ENCODE measurements at regions not wholly inside any gene's neighbourhood (a gene's known extent, or its start where the extent isn't known, plus 50 kb on each side); places are given as distances from the start of the nearest gene placed in this dataset.

DNA sequence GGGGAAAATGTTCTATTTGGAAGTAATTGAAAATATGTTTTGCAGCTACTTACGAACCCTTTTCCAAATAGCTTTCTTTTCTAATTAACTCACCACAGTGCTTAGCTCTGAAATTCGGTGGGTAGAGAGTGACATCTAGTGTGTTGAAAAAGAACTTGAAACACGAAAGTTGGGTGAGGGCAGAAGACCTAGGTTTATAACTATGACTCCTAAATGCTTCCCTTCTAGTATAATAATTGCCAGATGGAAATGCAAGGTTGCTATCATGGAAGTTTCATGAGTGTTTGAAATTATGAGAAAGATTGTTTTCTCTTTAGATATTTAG, 77.3 kb upstream of the NOCT start:
- TF ChIP-seq POLR2A (IDR thresholded peaks at IDR 0.05) = no peak
- TF ChIP-seq EP300 (IDR thresholded peaks at IDR 0.05) = no peak
